Panc1 (cell line): ENCODE measurements at regions not wholly inside any gene's neighbourhood (a gene's known extent, or its start where the extent isn't known, plus 50 kb on each side); places are given as distances from the start of the nearest gene placed in this dataset.

Source experiments
- CTCF ChIP-seq: fragments of 450-650 bp; IDR thresholded peaks from 2 replicates; pipeline ENCODE4 v1.5.1; 2017; ENCODE audit warnings: mild to moderate bottlenecking
- POLR2AphosphoS5 ChIP-seq: IDR thresholded peaks from 2 replicates; pipeline ENCODE4 v1.6.1; 2012; ENCODE audit warnings: mild to moderate bottlenecking, low read depth, low read length, moderate library complexity
- REST ChIP-seq, 2 experiments: IDR thresholded peaks; 2 replicates each; pipeline ENCODE4 v1.6.1; 2011 to 2012; ENCODE audit warnings: low read depth in 2 of 2, control low read depth in 1 of 2, low read length in 1 of 2, mild to moderate bottlenecking in 1 of 2, moderate library complexity in 1 of 2; ENCODE audit not compliant: insufficient read depth in 1 of 2

GRCh38 chr10:78362406-78363022 is 328.9 kb downstream of the RPS24 start:
- TF ChIP-seq CTCF (no peak), REST (IDR thresholded peaks at IDR 0.05; ENCODE audit: insufficient read depth in 1 of 2, low read depth in 2 of 2, low read length in 1 of 2) (no peak), POLR2AphosphoS5 (no peak)
